Epidermal melanocyte (primary cell): ENCODE measurements at regions not wholly inside any gene's neighbourhood (a gene's known extent, or its start where the extent isn't known, plus 50 kb on each side); places are given as distances from the start of the nearest gene placed in this dataset.

Source experiments
- DNase-seq: peaks from one replicate; pipeline ENCODE4 v3.0.0; 2011; ENCODE audit warnings: low spot score; ENCODE audit not compliant: insufficient read length

- no peak for DNase-seq
Observed at GRCh38 chr6:103979308-103979707, 880.4 kb downstream of the HACE1 start.

GRCh38 chr6:103937389-103937788, 922.3 kb downstream of the HACE1 start:
- no peak for DNase-seq

- DNase-seq = no peak
Observed at GRCh38 chr6:103925317-103925716, 934.4 kb downstream of the HACE1 start.

- no peak for DNase-seq
Observed at GRCh38 chr6:103910018-103910417, 949.7 kb downstream of the HACE1 start.

GRCh38 chr6:103908898-103909297, 950.8 kb downstream of the HACE1 start:
- no peak for DNase-seq

- no peak for DNase-seq
Observed at GRCh38 chr6:103895136-103895535, 964.6 kb downstream of the HACE1 start.

- no peak for DNase-seq
Observed at GRCh38 chr6:103893141-103893581, 966.6 kb downstream of the HACE1 start.

- no peak for DNase-seq
Observed at GRCh38 chr6:103886951-103887350, 972.8 kb downstream of the HACE1 start.

- no peak for DNase-seq
Observed at GRCh38 chr6:103885446-103885845, 974.3 kb downstream of the HACE1 start.

- no peak for DNase-seq
Observed at GRCh38 chr6:103879800-103880199, 979.9 kb downstream of the HACE1 start.

GRCh38 chr6:103875221-103875620, 984.5 kb downstream of the HACE1 start:
- no peak for DNase-seq

- DNase-seq = no peak
Observed at GRCh38 chr6:103874575-103874974, 985.1 kb downstream of the HACE1 start.

- no peak for DNase-seq
Observed at GRCh38 chr6:103872678-103873077, 987.0 kb downstream of the HACE1 start.

GRCh38 chr6:103872233-103872632, 987.5 kb downstream of the HACE1 start:
- no peak for DNase-seq

- no peak for DNase-seq
Observed at GRCh38 chr6:103870970-103871369, 988.7 kb downstream of the HACE1 start.

- DNase-seq = no peak
Observed at GRCh38 chr6:103862297-103862696, 997.4 kb downstream of the HACE1 start.

GRCh38 chr6:103858003-103858402, 1001.7 kb downstream of the HACE1 start:
- DNase-seq = no peak

GRCh38 chr6:103855750-103856149, 1004.0 kb downstream of the HACE1 start:
- DNase-seq = no peak

- DNase-seq = no peak
Observed at GRCh38 chr6:103854059-103854458, 1005.7 kb downstream of the HACE1 start.

- DNase-seq = no peak
Observed at GRCh38 chr6:103838457-103838856, 1021.3 kb downstream of the HACE1 start.

GRCh38 chr6:103826209-103826608, 1033.5 kb downstream of the HACE1 start:
- DNase-seq = no peak

GRCh38 chr6:103820148-103820547, 1039.6 kb downstream of the HACE1 start:
- DNase-seq = no peak

- no peak for DNase-seq
Observed at GRCh38 chr6:103819509-103819908, 1040.2 kb downstream of the HACE1 start.

- DNase-seq = no peak
Observed at GRCh38 chr6:103812970-103813369, 1046.7 kb downstream of the HACE1 start.
